Activated naive CD8-positive, alpha-beta T cell (primary cell): ENCODE measurements at regions not wholly inside any gene's neighbourhood (a gene's known extent, or its start where the extent isn't known, plus 50 kb on each side); places are given as distances from the start of the nearest gene placed in this dataset.
"Not testable (repeated sequence)": the region's sequence is repeated elsewhere in the genome, so short reads cannot be mapped to it uniquely, and the experiment has no call there.

Source experiments
- H3K27ac Mint-ChIP-seq: one replicate; pipeline ENCODE4 v1.8.0; 2021; ENCODE audit warnings: mixed read lengths
- H3K27me3 Mint-ChIP-seq: one replicate; pipeline ENCODE4 v1.8.0; 2021; ENCODE audit warnings: mixed read lengths
- H3K36me3 Mint-ChIP-seq: one replicate; pipeline ENCODE4 v1.8.0; 2021; ENCODE audit warnings: mixed read lengths
- H3K4me1 Mint-ChIP-seq: one replicate; pipeline ENCODE4 v1.8.0; 2021; ENCODE audit warnings: low read depth, mixed read lengths
- H3K4me3 Mint-ChIP-seq: one replicate; pipeline ENCODE4 v1.8.0; 2021; ENCODE audit warnings: mild to moderate bottlenecking, mixed read lengths
- H3K9me3 Mint-ChIP-seq: one replicate; pipeline ENCODE4 v1.8.0; 2021; ENCODE audit warnings: low read depth, mixed read lengths

DNA sequence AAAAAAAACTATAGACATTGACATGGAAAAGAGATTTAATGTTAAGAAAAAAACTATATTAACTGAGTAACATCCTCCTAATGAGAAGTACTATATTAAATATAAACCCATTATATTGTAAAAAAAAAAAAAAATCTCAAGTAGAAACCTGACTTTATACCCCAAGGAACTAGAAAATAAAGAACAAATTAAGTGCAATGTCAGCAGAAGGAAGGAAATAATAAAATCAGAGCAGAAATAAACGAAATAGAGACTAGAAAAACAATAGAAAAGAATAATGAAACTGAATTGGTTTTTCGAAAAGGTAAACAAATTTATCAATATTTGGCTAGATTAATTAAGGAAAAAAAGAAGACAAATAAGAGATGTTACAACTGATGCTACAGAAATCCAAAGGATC is 329.1 kb upstream of the ZNF608 start:
- Mint-ChIP-seq H3K9me3 (peaks cover 22% of the 10 kb centered on the region), H3K4me3 (no peak overlapping the region), H3K27ac (no peak overlapping the region), H3K36me3 (no peaks in the 10 kb centered on the region), H3K27me3 (no peaks in the 10 kb centered on the region), H3K4me1 (no peaks in the 10 kb centered on the region)

DNA sequence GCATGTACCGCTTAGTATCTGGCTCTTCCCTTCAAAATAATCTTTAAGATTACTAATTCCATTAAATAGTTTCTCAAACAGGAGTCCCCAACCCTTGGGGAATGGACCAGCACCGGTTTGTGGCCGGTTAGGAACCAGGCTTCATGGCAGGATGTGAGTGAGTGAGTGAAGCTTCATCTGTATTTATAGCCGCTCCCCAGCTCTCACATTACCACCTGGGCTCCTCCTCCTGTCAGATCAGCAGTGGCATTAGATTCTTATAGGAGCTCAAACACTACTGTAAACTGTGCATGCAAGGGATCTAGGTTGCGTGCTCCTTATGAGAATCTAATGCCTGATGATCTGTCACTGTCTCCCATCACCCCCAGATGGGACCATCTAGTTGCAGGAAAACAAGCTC is 332.6 kb upstream of the ZNF608 start:
- not testable (repeated sequence) for H3K4me1 Mint-ChIP-seq, H3K4me3 Mint-ChIP-seq, H3K27ac Mint-ChIP-seq, H3K36me3 Mint-ChIP-seq, H3K9me3 Mint-ChIP-seq, H3K27me3 Mint-ChIP-seq

DNA sequence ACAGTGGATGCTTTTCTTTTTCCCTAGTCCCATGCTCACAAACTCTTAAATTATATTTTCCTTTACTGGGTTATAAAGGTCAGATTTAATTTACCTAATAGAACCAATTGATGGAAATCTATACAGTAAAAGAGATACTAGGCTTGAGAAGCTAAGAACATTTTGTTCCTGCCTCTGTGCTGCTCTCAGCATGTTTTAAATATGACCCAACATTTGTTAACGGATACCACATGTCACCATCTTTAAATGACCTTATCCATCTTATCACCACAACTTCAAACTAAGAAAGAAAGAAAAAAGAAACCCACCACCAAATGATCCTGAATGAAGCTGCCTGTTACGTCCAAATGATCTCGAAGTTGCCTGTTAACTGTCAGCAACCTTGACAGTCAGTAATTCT is 334.7 kb upstream of the ZNF608 start:
- Mint-ChIP-seq H3K27ac (no peak overlapping the region), H3K4me3 (no peak overlapping the region), H3K4me1 (no peaks in the 10 kb centered on the region), H3K27me3 (no peaks in the 10 kb centered on the region), H3K36me3 (no peaks in the 10 kb centered on the region), H3K9me3 (peaks cover 5% of the 10 kb centered on the region)

- peaks cover 5% of the 10 kb centered on the region for H3K9me3 Mint-ChIP-seq
- H3K27me3 Mint-ChIP-seq: no peaks in the 10 kb centered on the region
- H3K4me3 Mint-ChIP-seq: no peak overlapping the region
- no peak overlapping the region for H3K27ac Mint-ChIP-seq
- H3K36me3 Mint-ChIP-seq: no peaks in the 10 kb centered on the region
- H3K4me1 Mint-ChIP-seq: no peaks in the 10 kb centered on the region
These were observed 337.5 kb upstream of the ZNF608 start for GRCh38 chr5:125083981-125084380.

- H3K9me3 Mint-ChIP-seq: peaks cover 5% of the 10 kb centered on the region
- H3K36me3 Mint-ChIP-seq: no peaks in the 10 kb centered on the region
- no peaks in the 10 kb centered on the region for H3K4me1 Mint-ChIP-seq
- no peaks in the 10 kb centered on the region for H3K27me3 Mint-ChIP-seq
- no peak overlapping the region for H3K4me3 Mint-ChIP-seq
- no peak overlapping the region for H3K27ac Mint-ChIP-seq
These were observed 339.5 kb upstream of the ZNF608 start for GRCh38 chr5:125085797-125086505.

GRCh38 chr5:125088522-125089105 is 342.2 kb upstream of the ZNF608 start:
- Mint-ChIP-seq H3K4me3 (no peak overlapping the region), H3K9me3 (peaks cover 11% of the 10 kb centered on the region), H3K36me3 (no peaks in the 10 kb centered on the region), H3K4me1 (no peaks in the 10 kb centered on the region), H3K27me3 (no peaks in the 10 kb centered on the region), H3K27ac (no peak overlapping the region)

GRCh38 chr5:125092138-125092537 is 345.7 kb upstream of the ZNF608 start:
- not testable (repeated sequence) for H3K4me1 Mint-ChIP-seq, H3K4me3 Mint-ChIP-seq, H3K27ac Mint-ChIP-seq, H3K36me3 Mint-ChIP-seq, H3K27me3 Mint-ChIP-seq
- peaks cover 10% of the 10 kb centered on the region for H3K9me3 Mint-ChIP-seq

- Mint-ChIP-seq H3K4me3 (no peak overlapping the region), H3K27ac (no peak overlapping the region), H3K9me3 (peaks cover 10% of the 10 kb centered on the region), H3K27me3 (no peaks in the 10 kb centered on the region), H3K4me1 (no peaks in the 10 kb centered on the region), H3K36me3 (no peaks in the 10 kb centered on the region)
These were observed 347.3 kb upstream of the ZNF608 start for GRCh38 chr5:125093776-125094175.

DNA sequence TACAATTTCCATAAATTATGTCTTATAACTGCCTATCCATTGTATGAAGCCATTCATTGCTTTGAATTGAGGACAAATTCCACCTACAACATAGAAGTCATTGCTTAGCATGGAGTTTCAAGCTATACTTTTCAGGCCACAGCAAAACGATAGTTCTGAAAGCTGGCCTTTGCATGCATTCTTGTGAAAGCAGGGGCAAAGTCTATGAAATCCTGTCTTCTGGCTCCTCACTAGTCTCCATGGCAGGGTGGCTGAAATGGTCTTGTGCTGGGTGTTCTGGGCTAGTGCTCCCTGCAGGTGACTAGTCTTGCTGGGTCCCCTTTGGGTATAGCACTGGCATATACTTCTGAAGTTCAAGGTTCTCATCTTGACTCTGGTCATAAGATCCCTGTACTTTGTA is 353.9 kb upstream of the ZNF608 start:
- Mint-ChIP-seq H3K27ac (no peak overlapping the region), H3K36me3 (no peaks in the 10 kb centered on the region)

GRCh38 chr5:125100951-125101350 is 354.5 kb upstream of the ZNF608 start:
- H3K4me1 Mint-ChIP-seq: no peaks in the 10 kb centered on the region
- no peaks in the 10 kb centered on the region for H3K36me3 Mint-ChIP-seq
- H3K27me3 Mint-ChIP-seq: no peaks in the 10 kb centered on the region
- no peak overlapping the region for H3K27ac Mint-ChIP-seq
- peaks cover 4% of the 10 kb centered on the region for H3K9me3 Mint-ChIP-seq
- H3K4me3 Mint-ChIP-seq: no peak overlapping the region

More for the DNA sequence above, 353.9 kb upstream of the ZNF608 start:
- Mint-ChIP-seq H3K27me3 (no peaks in the 10 kb centered on the region), H3K4me3 (no peak overlapping the region), H3K4me1 (no peaks in the 10 kb centered on the region), H3K9me3 (peaks cover 4% of the 10 kb centered on the region)

- Mint-ChIP-seq H3K9me3 (no peaks in the 10 kb centered on the region), H3K36me3 (no peaks in the 10 kb centered on the region), H3K27ac (no peak overlapping the region), H3K4me3 (no peak overlapping the region), H3K27me3 (no peaks in the 10 kb centered on the region), H3K4me1 (no peaks in the 10 kb centered on the region)
These were observed 357.0 kb upstream of the ZNF608 start for GRCh38 chr5:125103459-125103858.

DNA sequence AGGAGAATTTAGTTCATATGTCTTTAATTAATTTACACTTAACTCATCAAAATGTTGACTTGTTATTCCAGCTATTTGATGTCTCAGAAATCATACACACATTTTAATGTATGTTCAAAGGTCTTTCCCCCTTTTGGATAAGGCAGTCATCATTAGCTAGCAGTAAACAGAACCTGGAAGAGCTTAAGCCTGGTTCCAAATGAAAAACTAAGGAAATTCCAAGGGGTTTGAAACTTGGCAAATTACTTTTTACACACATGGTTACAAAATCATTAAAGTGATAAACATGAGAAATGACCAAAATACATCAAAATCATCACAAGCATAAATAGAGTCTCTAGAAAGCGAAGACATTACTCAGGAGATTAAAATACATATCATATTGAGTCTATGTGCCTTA is 359.8 kb upstream of the ZNF608 start:
- Mint-ChIP-seq H3K9me3 (no peaks in the 10 kb centered on the region), H3K27ac (no peak overlapping the region), H3K4me1 (no peaks in the 10 kb centered on the region), H3K36me3 (no peaks in the 10 kb centered on the region), H3K4me3 (no peak overlapping the region), H3K27me3 (no peaks in the 10 kb centered on the region)

DNA sequence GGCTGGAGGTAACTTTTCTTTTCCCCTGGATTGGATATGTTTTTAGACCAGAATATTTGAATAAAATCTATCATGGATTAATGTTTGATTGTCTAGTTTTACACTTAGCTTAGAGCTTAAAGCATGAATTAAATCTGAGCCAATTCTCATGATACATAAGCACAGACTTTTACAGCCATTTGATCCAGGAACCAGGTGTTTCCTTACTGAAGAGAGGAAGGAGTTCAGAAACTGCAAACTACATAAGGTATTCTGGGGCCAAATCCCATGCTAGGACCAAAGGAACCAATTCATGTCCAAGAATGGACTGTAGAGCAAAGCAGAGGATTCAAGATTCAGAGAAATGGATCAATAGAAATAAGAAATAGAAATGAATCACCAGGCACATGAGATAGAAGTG is 360.4 kb upstream of the ZNF608 start:
- H3K9me3 Mint-ChIP-seq: no peaks in the 10 kb centered on the region
- H3K4me1 Mint-ChIP-seq: no peaks in the 10 kb centered on the region
- H3K36me3 Mint-ChIP-seq: no peaks in the 10 kb centered on the region
- no peaks in the 10 kb centered on the region for H3K27me3 Mint-ChIP-seq
- no peak overlapping the region for H3K4me3 Mint-ChIP-seq
- H3K27ac Mint-ChIP-seq: no peak overlapping the region

- Mint-ChIP-seq H3K36me3 (no peaks in the 10 kb centered on the region), H3K27ac (no peak overlapping the region), H3K9me3 (peaks cover 5% of the 10 kb centered on the region), H3K4me3 (no peak overlapping the region), H3K4me1 (no peaks in the 10 kb centered on the region), H3K27me3 (no peaks in the 10 kb centered on the region)
These were observed 362.9 kb upstream of the ZNF608 start for GRCh38 chr5:125109293-125109692.

- Mint-ChIP-seq H3K27me3 (no peaks in the 10 kb centered on the region), H3K4me1 (no peaks in the 10 kb centered on the region), H3K27ac (no peak overlapping the region), H3K9me3 (peaks cover 5% of the 10 kb centered on the region), H3K36me3 (no peaks in the 10 kb centered on the region), H3K4me3 (no peak overlapping the region)
These were observed 363.4 kb upstream of the ZNF608 start for GRCh38 chr5:125109816-125110215.

DNA sequence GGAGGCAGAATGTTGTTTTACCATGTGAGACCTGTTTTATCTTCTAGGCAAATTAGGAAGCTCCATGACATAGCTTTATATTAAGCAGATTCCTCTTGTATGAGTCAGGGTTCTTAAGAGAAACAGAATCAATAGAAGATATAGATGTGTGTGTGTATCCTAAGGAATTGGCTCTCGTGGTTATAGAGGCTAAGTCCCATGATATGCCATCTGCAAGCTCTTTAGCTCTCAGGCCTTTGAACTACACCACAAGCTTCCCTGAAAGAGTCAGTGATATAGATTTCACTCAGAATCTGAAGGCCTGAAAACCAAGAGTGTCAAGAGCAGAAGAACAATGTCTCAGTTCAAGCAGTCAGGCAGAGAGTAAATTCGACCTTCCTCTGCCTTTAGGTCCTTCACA is 365.8 kb upstream of the ZNF608 start:
- H3K27me3 Mint-ChIP-seq: no peaks in the 10 kb centered on the region
- H3K4me1 Mint-ChIP-seq: no peaks in the 10 kb centered on the region
- no peaks in the 10 kb centered on the region for H3K36me3 Mint-ChIP-seq
- no peak overlapping the region for H3K4me3 Mint-ChIP-seq
- H3K9me3 Mint-ChIP-seq: peaks cover 5% of the 10 kb centered on the region
- H3K27ac Mint-ChIP-seq: no peak overlapping the region
